Tibial artery (tissue), 4 donors: ENCODE measurements at regions not wholly inside any gene's neighbourhood (a gene's known extent, or its start where the extent isn't known, plus 50 kb on each side); places are given as distances from the start of the nearest gene placed in this dataset.

Source experiments
- DNase-seq, 2 donors: peaks; one replicate each; pipeline ENCODE4 v3.0.0-alpha.2; 2019
- H3K27ac ChIP-seq, 2 donors: fragments of 200-600 bp; sonication (generic) in 1 of 2; 1 replicate in 1 of 2; 2 replicates in 1 of 2; pipeline ENCODE4 v1.5.1; 2018 to 2019; ENCODE audit warnings: mild to moderate bottlenecking in 1 of 2
- H3K27me3 ChIP-seq, 2 donors: fragments of 200-600 bp; sonication (generic) in 1 of 2; one replicate each; pipeline versions ENCODE4 v1.5.1 to v1.6.0; 2016 to 2019
- H3K36me3 ChIP-seq, 3 donors: fragments of 200-600 bp; sonication (generic) in 2 of 3; one replicate each; pipeline ENCODE4 v1.5.1; 2016 to 2019; ENCODE audit warnings: mild to moderate bottlenecking in 2 of 3
- H3K4me1 ChIP-seq, 4 donors: fragments of 200-600 bp; sonication (generic) in 2 of 4; 1 replicate in 3 of 4; 2 replicates in 1 of 4; pipeline ENCODE4 v1.5.1; 2016 to 2019
- H3K4me3 ChIP-seq, 2 donors: fragments of 200-600 bp; sonication (generic) in 1 of 2; 1 replicate in 1 of 2; 2 replicates in 1 of 2; pipeline ENCODE4 v1.5.1; 2018 to 2019; ENCODE audit warnings: mild to moderate bottlenecking in 2 of 2
- H3K9me3 ChIP-seq, 3 donors: fragments of 200-600 bp; sonication (generic) in 1 of 3; one replicate each; pipeline ENCODE4 v1.5.1; 2016 to 2019
- CTCF ChIP-seq, 2 experiments: fragments of 200-600 bp in 1 of 2; fragments of 450-650 bp in 1 of 2; IDR thresholded peaks; one replicate each; pipeline ENCODE4 v1.5.1; 2017 to 2019; ENCODE audit warnings: antibody characterized with exemption in 2 of 2, mild to moderate bottlenecking in 1 of 2, moderate library complexity in 1 of 2
- intact Hi-C: fragments of 100-400 bp; cut with DNase I; formaldehyde crosslinking; loops from one replicate; pipeline ENCODE4 v1.15.0; 2023; ENCODE audit warnings: low total_unique reads

DNA sequence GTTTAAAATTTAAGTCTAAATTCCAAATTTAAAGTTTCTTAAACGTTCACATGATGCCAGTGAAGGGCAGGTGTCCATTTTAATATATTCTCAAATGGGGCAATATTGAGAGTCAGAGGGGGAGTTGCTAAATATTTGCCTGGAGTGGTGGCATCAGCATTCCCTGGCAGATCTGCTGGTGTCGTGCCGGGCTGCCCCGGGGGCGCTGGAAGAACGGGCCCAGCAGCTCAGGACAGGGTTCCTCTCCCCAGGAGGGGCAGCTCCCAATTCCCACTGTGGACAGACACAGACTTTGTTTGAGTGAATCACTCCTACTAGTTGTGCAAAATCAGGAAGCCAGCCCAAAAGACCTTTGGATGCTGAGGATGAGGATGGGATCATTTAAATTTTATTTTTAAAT is 468.7 kb upstream of the B3GAT1 start:
- Histone ChIP-seq H3K27me3 (peaks cover 0 to 24% of the 10 kb centered on the region in 2 donors), H3K9me3 (no peaks in the 10 kb centered on the region), H3K36me3 (no peaks in the 10 kb centered on the region), H3K4me1 (no peaks in the 10 kb centered on the region), H3K4me3 (no peak overlapping the region), H3K27ac (no peak overlapping the region)
- intact Hi-C loops: no loop called here
- no peak for DNase-seq
- no peak for TF ChIP-seq CTCF (IDR thresholded peaks at IDR 0.05)

DNA sequence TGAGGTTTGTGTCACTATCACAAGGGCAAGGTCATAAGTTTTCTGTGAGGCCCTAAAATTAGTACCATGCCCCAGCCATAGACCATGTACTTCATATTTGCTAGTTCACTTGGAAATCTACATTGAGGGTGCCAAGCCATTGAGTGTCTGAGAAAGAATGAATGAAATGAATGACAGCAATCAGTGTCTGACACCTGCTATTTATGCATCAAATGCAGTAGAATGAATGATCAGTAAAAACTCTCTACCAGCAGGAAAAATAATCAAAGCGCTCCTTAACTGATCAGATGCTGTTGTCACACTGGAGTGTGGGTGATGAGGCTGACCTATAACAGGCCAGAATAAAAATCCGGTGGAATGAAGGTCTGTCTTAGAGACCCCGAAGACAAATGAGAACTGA is 467.9 kb upstream of the B3GAT1 start:
- intact Hi-C loops: no loop called here
- Histone ChIP-seq H3K4me3 (no peak overlapping the region), H3K36me3 (no peaks in the 10 kb centered on the region), H3K27ac (no peak overlapping the region), H3K9me3 (no peaks in the 10 kb centered on the region), H3K27me3 (peaks cover 0 to 23% of the 10 kb centered on the region in 2 donors), H3K4me1 (no peaks in the 10 kb centered on the region)
- no peak for TF ChIP-seq CTCF (IDR thresholded peaks at IDR 0.05)
- DNase-seq: no peak

- peaks cover 0 to 19% of the 10 kb centered on the region in 2 donors for H3K27me3 ChIP-seq
- no peaks in the 10 kb centered on the region for H3K36me3 ChIP-seq
- H3K9me3 ChIP-seq: no peaks in the 10 kb centered on the region
- no peak for TF ChIP-seq CTCF (IDR thresholded peaks at IDR 0.05)
- H3K4me1 ChIP-seq: no peaks in the 10 kb centered on the region
- DNase-seq: no peak
- intact Hi-C loops: no loop called here
- H3K4me3 ChIP-seq: no peak overlapping the region
- H3K27ac ChIP-seq: no peak overlapping the region
These were observed 467.3 kb upstream of the B3GAT1 start for GRCh38 chr11:134879341-134879740.

GRCh38 chr11:134878785-134879184 is 466.7 kb upstream of the B3GAT1 start:
- intact Hi-C loops: no loop called here
- H3K4me1 ChIP-seq: no peaks in the 10 kb centered on the region
- H3K9me3 ChIP-seq: no peaks in the 10 kb centered on the region
- no peaks in the 10 kb centered on the region for H3K36me3 ChIP-seq
- H3K27me3 ChIP-seq: peaks cover 0 to 19% of the 10 kb centered on the region in 2 donors
- H3K4me3 ChIP-seq: no peak overlapping the region
- no peak overlapping the region for H3K27ac ChIP-seq
- DNase-seq: no peak
- no peak for TF ChIP-seq CTCF (IDR thresholded peaks at IDR 0.05)

- DNase-seq: no peak
- no peaks in the 10 kb centered on the region for H3K9me3 ChIP-seq
- H3K4me1 ChIP-seq: no peaks in the 10 kb centered on the region
- H3K36me3 ChIP-seq: no peaks in the 10 kb centered on the region
- H3K27ac ChIP-seq: no peak overlapping the region
- intact Hi-C loops: no loop called here
- H3K4me3 ChIP-seq: no peak overlapping the region
- TF ChIP-seq CTCF (IDR thresholded peaks at IDR 0.05): no peak
- H3K27me3 ChIP-seq: peaks cover 0 to 15% of the 10 kb centered on the region in 2 donors
These were observed 464.2 kb upstream of the B3GAT1 start for GRCh38 chr11:134876226-134876625.

- Histone ChIP-seq H3K9me3 (no peaks in the 10 kb centered on the region), H3K4me3 (no peak overlapping the region), H3K4me1 (no peaks in the 10 kb centered on the region), H3K27me3 (peaks cover 0 to 4% of the 10 kb centered on the region in 2 donors), H3K27ac (no peak overlapping the region), H3K36me3 (no peaks in the 10 kb centered on the region)
- intact Hi-C loops: no loop called here
- no peak for DNase-seq
- no peak for TF ChIP-seq CTCF (IDR thresholded peaks at IDR 0.05)
These were observed 455.1 kb upstream of the B3GAT1 start for GRCh38 chr11:134866981-134867675.
